H1 (cell line): ENCODE measurements at regions not wholly inside any gene's neighbourhood (a gene's known extent, or its start where the extent isn't known, plus 50 kb on each side); places are given as distances from the start of the nearest gene placed in this dataset.
"Not testable (repeated sequence)": the region's sequence is repeated elsewhere in the genome, so short reads cannot be mapped to it uniquely, and the experiment has no call there.

ENCODE experiments used
- CTCF ChIA-PET: fragments of 300-600 bp; sonication (Branson Sonifier 250); formaldehyde crosslinking; loops from one replicate; lab custom pipeline; 2021; ENCODE audit not compliant: partially characterized antibody; lab: Charles Lee
- POLR2A ChIA-PET: fragments of 300-600 bp; sonication (Branson Sonifier 250); formaldehyde crosslinking; loops from one replicate; lab custom pipeline; 2021; ENCODE audit warnings: inconsistent platforms; ENCODE audit not compliant: partially characterized antibody; lab: Charles Lee
- DNase-seq, 2 experiments: peaks; one replicate each; pipeline versions ENCODE4 v3.0.0 to v3.0.0-alpha.2; 2010 to 2022; ENCODE audit warnings: low spot score in 2 of 2, low read depth in 1 of 2, mixed read lengths in 1 of 2
- FAIRE-seq: peaks from 2 replicates; lab custom pipeline; 2011; peaks lifted over from hg19 to GRCh38; lab: Jason Lieb, UNC
- H2AFZ ChIP-seq: 2 replicates; pipeline ENCODE4 v1.8.1; 2012; ENCODE audit warnings: low read length, inconsistent platforms
- H2AK5ac ChIP-seq: 2 replicates; pipeline ENCODE4 v1.6.1; 2013; ENCODE audit warnings: low read depth, low read length
- H2BK120ac ChIP-seq: replicated peaks from 2 replicates; pipeline ENCODE3; 2013; ENCODE audit warnings: low read depth, low read length, inconsistent platforms
- H2BK12ac ChIP-seq: 2 replicates; pipeline ENCODE4 v1.6.1; 2013; ENCODE audit warnings: low read depth, low read length
- H2BK15ac ChIP-seq: 2 replicates; pipeline ENCODE4 v1.6.1; 2013; ENCODE audit warnings: low read length
- H2BK20ac ChIP-seq: 2 replicates; pipeline ENCODE4 v1.6.1; 2013; ENCODE audit warnings: low read length
- H2BK5ac ChIP-seq: 2 replicates; pipeline ENCODE4 v1.6.1; 2013; ENCODE audit warnings: low read depth, low read length
- H3K14ac ChIP-seq: 2 replicates; pipeline ENCODE4 v1.6.1; 2013; ENCODE audit warnings: inconsistent platforms; ENCODE audit not compliant: insufficient read length
- H3K18ac ChIP-seq: 2 replicates; pipeline ENCODE4 v1.6.1; 2013; ENCODE audit warnings: low read length; ENCODE audit errors: extremely low read depth
- H3K23ac ChIP-seq: 2 replicates; pipeline ENCODE4 v1.6.1; 2013; ENCODE audit warnings: inconsistent platforms; ENCODE audit not compliant: insufficient read length
- H3K23me2 ChIP-seq: 2 replicates; pipeline ENCODE4 v1.6.1; 2013; ENCODE audit warnings: low read depth, low read length
- H3K27ac ChIP-seq: 2 replicates; pipeline ENCODE4 v1.6.1; 2011; ENCODE audit warnings: low read depth, low read length, inconsistent platforms
- H3K27me3 ChIP-seq, 4 experiments: replicated peaks in 1 of 4; 1 replicate in 1 of 4; 2 replicates in 3 of 4; pipeline versions ENCODE4 v1.6.1 to v1.8.1; 2011 to 2013; ENCODE audit warnings: low read length in 3 of 4, mild to moderate bottlenecking in 3 of 4, inconsistent platforms in 2 of 4, mixed read lengths in 2 of 4, moderate library complexity in 1 of 4; ENCODE audit not compliant: control insufficient read depth in 3 of 4, insufficient read depth in 3 of 4; ENCODE audit errors: extremely low read depth in 1 of 4
- H3K36me3 ChIP-seq, 4 experiments: 2 replicates each; pipeline versions ENCODE4 v1.6.1 to v1.8.1; 2011 to 2013; ENCODE audit warnings: mild to moderate bottlenecking in 4 of 4, low read length in 3 of 4, moderate library complexity in 2 of 4, control low read depth in 1 of 4, inconsistent platforms in 1 of 4; ENCODE audit not compliant: insufficient read depth in 4 of 4, control insufficient read depth in 2 of 4
- H3K4ac ChIP-seq: replicated peaks from 2 replicates; pipeline ENCODE3; 2013; ENCODE audit warnings: low read length, low read depth, mixed read lengths, inconsistent platforms; ENCODE audit not compliant: insufficient read length
- H3K4me1 ChIP-seq, 4 experiments: replicated peaks in 1 of 4; 1 replicate in 1 of 4; 2 replicates in 3 of 4; pipeline versions ENCODE4 v1.6.1 to v1.8.1; 2011 to 2013; ENCODE audit warnings: low read length in 3 of 4, inconsistent platforms in 2 of 4, mixed read lengths in 1 of 4; ENCODE audit not compliant: insufficient read depth in 4 of 4, control insufficient read depth in 3 of 4
- H3K4me2 ChIP-seq, 2 experiments: 2 replicates each; pipeline versions ENCODE4 v1.6.1 to v1.8.1; 2011 to 2013; ENCODE audit warnings: low read depth in 2 of 2, low read length in 2 of 2, control low read depth in 1 of 2, inconsistent platforms in 1 of 2, mild to moderate bottlenecking in 1 of 2; ENCODE audit not compliant: insufficient read depth in 1 of 2
- H3K4me3 ChIP-seq, 4 experiments: fragments of 200-600, 300-600 bp in 1 of 4; sonication (generic), shearing (Covaris generic), sonication (Bioruptor Twin) in 1 of 4; 2 replicates each; pipeline versions ENCODE4 v1.5.1 to v1.8.1; 2011 to 2016; ENCODE audit warnings: low read length in 4 of 4, low read depth in 3 of 4, control low read depth in 2 of 4, inconsistent platforms in 2 of 4, mild to moderate bottlenecking in 2 of 4, mixed read lengths in 1 of 4, moderate library complexity in 1 of 4; ENCODE audit not compliant: insufficient read depth in 2 of 4; ENCODE audit errors: extremely low read depth in 1 of 4
- H3K56ac ChIP-seq: replicated peaks from 2 replicates; pipeline ENCODE3; 2013; ENCODE audit warnings: low read depth, mild to moderate bottlenecking, mixed read lengths, low read length, inconsistent platforms; ENCODE audit not compliant: insufficient read length
- H3K79me1 ChIP-seq: 2 replicates; pipeline ENCODE4 v1.6.1; 2013; ENCODE audit warnings: low read depth, low read length, control low read depth
- H3K79me2 ChIP-seq, 2 experiments: 2 replicates each; pipeline versions ENCODE4 v1.6.1 to v1.8.1; 2012 to 2013; ENCODE audit warnings: low read length in 2 of 2, mild to moderate bottlenecking in 2 of 2, inconsistent platforms in 1 of 2; ENCODE audit not compliant: insufficient read depth in 2 of 2, control insufficient read depth in 1 of 2
- H3K9ac ChIP-seq, 4 experiments: replicated peaks in 1 of 4; 1 replicate in 1 of 4; 2 replicates in 3 of 4; pipeline versions ENCODE4 v1.6.1 to v1.8.1; 2011 to 2013; ENCODE audit warnings: low read depth in 3 of 4, low read length in 3 of 4, control low read depth in 2 of 4, mild to moderate bottlenecking in 2 of 4, moderate library complexity in 2 of 4, inconsistent platforms in 1 of 4; ENCODE audit errors: extremely low read depth in 1 of 4
- H3K9me3 ChIP-seq, 2 experiments: 2 replicates each; pipeline versions ENCODE4 v1.6.1 to v1.8.1; 2012 to 2013; ENCODE audit warnings: mild to moderate bottlenecking in 2 of 2, moderate library complexity in 2 of 2, control low read depth in 1 of 2, inconsistent platforms in 1 of 2, low read depth in 1 of 2, low read length in 1 of 2, mixed read lengths in 1 of 2; ENCODE audit not compliant: insufficient read depth in 2 of 2
- H4K20me1 ChIP-seq, 2 experiments: replicated peaks in 1 of 2; 2 replicates each; pipeline versions ENCODE3 to v1.8.1; 2011 to 2013; ENCODE audit warnings: inconsistent platforms in 2 of 2, low read length in 2 of 2, mild to moderate bottlenecking in 1 of 2; ENCODE audit not compliant: insufficient read depth in 2 of 2, control insufficient read depth in 1 of 2
- H4K5ac ChIP-seq: 2 replicates; pipeline ENCODE4 v1.6.1; 2013; ENCODE audit warnings: low read length, low read depth, mixed read lengths, inconsistent platforms; ENCODE audit not compliant: insufficient read length
- H4K8ac ChIP-seq: 2 replicates; pipeline ENCODE4 v1.8.0; 2013; ENCODE audit warnings: mild to moderate bottlenecking, moderate library complexity, low read length, inconsistent platforms; ENCODE audit not compliant: insufficient read depth; ENCODE audit errors: extremely low read depth
- H4K91ac ChIP-seq: replicated peaks from 2 replicates; pipeline ENCODE3; 2013; ENCODE audit warnings: low read length, mixed read lengths, inconsistent platforms; ENCODE audit not compliant: insufficient read length
- WGBS, 2 experiments: shearing (Covaris generic) in 1 of 2; methylation state at CpG; one replicate each; pipeline versions ENCODE4 v1.1.6 to v1.1.7; 2013 to 2015; ENCODE audit warnings: low lambda C conversion rate in 2 of 2, mixed read lengths in 2 of 2, inconsistent platforms in 1 of 2, low coverage in 1 of 2, missing lambda C conversion rate in 1 of 2; ENCODE audit not compliant: insufficient replicate concordance in 2 of 2, insufficient coverage in 1 of 2, insufficient read length in 1 of 2; ENCODE audit errors: extremely low coverage in 1 of 2, missing lambda C conversion rate in 1 of 2; 5-methylcytosine and 5-hydroxymethylcytosine counted together

GRCh38 chrX:150125045-150125444 lies 186.8 kb upstream of the EOLA2 start:
- H2BK120ac ChIP-seq, H3K36me3 ChIP-seq, H3K23ac ChIP-seq, H3K18ac ChIP-seq, H3K56ac ChIP-seq, H2BK15ac ChIP-seq, H2AFZ ChIP-seq, FAIRE-seq, H3K4me2 ChIP-seq, H4K91ac ChIP-seq, H2BK12ac ChIP-seq, H4K20me1 ChIP-seq, H3K79me2 ChIP-seq, H2BK5ac ChIP-seq, H3K9ac ChIP-seq, DNase-seq, H3K79me1 ChIP-seq, H3K14ac ChIP-seq, H2AK5ac ChIP-seq, H3K4me1 ChIP-seq, H3K27ac ChIP-seq, H3K9me3 ChIP-seq, H3K4me3 ChIP-seq, H3K4ac ChIP-seq, H4K5ac ChIP-seq, H3K27me3 ChIP-seq, H3K23me2 ChIP-seq, POLR2A ChIA-PET, H2BK20ac ChIP-seq, H4K8ac ChIP-seq: not testable (repeated sequence)
- CTCF ChIA-PET: interaction anchor here (1.1 kb wide), 1 partner anchor 162 kb away, joined by 3 read pairs; no protein-coding TSS in a partner anchor
- 100% methylated on average over 1 of the region's 2 CpGs; no CpG with 5 or more reads in 1 of the 2 experiments for WGBS, 2 experiments
